ENCODE measurements at regions not wholly inside any gene's neighbourhood (a gene's known extent, or its start where the extent isn't known, plus 50 kb on each side); places are given as distances from the start of the nearest gene placed in this dataset.
"Not testable (repeated sequence)": the region's sequence is repeated elsewhere in the genome, so short reads cannot be mapped to it uniquely, and the experiment has no call there.

DNA sequence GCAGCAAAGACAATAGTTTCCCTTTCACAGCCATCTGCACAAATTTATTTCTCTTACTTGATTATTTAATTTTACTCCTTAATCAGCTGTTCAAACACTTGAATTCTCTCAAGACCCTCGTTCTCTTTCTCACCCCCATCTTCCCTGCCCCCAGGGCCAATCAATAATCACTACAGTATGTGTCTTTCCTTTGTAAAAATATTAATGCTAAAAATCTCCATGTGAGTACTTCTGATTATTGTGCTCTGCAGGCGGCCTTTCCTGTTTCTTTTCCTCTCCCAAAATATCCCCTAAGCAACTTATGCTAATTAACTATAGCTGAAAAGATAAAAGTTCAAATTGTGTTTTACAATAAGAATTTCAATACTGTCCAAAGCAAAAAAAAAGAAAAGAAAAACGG lies 617.0 kb upstream of the CBLB start:
- no peak for DNase-seq

DNA sequence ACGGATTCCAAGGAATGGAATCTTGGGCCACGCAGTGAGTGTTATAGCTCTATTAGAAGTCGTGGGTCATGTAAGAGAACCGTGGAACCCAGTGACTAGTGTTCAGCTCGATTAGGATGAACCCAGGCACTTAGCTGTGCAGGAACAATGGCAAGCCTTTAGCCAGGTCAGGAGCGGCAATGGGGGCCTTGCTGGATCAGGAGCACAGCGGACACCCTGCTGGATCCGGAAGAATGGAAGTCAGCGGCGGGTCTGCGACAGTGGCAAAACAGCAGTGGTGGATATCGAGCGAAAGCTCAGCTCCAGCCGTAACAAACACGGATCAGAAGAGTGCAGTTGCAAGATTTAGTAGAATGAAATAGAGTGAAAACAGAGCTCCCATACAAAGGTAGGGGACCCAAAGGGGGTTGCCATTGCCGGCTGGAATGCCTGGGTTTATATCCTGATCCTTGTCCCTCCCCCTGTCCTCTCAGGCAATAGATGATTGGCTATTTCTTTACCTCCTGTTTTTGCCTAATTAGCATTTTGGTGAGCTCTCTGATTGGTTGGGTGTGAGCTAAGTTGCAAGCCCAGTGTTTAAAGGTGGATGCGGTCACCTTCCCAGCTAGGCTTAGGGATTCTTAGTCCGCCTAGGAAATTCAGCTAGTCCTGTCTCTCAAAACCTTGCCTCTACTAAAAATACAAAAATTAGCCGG lies 618.3 kb upstream of the CBLB start:
- not testable (repeated sequence) for DNase-seq

DNA sequence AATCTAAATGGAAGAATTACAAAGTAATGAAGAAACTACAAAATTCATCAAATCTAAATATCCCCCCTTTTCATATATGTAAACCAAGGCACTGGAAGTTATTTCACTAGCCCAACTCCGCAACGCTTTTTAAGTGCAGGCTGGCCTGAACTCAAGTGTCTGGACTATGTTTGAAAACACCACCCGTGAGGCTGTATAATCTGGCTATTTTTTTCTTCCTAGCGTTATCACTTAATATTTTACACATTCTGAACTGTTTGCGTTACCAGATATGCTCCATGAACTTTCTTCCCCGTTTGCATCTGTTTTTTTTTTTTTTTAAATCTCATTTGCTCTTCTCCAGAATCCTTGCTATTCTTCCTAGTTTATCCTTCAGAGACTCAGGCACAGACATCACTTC lies 619.5 kb upstream of the CBLB start:
- DNase-seq = no peak

DNA sequence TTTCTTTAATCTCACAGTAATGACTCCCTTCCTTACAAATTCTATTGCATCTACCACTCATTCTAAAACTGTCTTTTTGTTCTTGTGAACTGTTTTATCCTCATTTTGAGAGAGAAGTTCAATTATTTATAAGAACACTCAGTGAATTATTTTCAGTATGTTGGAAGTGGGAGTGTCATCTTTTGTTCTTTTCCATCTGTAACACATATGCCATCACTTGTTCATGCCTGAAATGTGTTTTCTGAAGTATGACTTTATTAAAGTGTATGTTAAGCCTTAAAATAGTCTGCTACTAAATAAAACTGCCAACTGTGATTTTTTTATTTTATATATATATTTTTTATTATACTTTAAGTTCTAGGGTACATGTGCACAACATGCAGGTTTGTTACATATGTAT lies 623.0 kb upstream of the CBLB start:
- DNase-seq = no peak

DNA sequence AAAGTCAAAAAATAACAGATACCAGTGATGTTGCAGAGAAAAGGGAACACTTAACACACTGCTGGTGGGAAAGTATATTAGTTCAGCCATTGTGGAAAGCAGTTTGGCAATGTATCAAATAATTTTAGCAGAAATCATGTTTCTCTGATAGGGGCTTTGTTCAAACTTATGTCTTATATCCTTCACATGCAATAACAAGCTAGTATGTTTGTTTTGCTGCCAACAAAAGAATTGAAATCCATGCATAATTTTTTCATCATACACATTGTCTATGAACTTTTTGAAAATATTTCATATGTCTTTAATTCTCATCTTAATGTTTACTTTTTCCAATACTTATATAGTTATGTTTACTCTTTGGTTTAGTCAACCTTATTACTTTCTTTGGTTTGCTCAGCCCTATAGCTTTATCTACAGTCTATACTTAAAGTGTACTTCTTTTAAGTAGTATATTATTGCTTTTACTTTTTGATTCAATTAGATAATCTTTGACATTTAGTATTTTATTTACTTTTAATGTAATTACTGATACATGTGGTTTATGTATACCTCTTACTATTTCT lies 639.6 kb upstream of the CBLB start:
- no peak for DNase-seq

DNA sequence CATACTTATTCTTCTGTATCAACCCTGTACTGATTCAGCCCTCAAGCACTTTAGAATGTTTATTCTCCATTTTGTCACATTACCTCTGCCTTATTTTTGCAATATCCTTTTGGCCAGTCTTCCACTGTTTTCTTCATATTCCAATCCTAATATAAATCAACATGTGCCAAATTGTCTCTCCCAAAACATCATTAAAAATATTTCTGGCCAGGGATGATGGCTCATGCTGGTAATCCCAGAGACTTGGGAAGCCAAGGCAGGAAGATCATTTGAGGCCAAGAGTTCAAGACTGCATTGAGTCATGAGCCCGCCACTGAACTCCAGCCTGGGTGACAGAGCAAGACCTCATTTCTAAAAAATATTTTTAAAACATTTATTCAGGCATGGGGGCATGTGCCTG lies 641.4 kb upstream of the CBLB start:
- no peak for DNase-seq

DNA sequence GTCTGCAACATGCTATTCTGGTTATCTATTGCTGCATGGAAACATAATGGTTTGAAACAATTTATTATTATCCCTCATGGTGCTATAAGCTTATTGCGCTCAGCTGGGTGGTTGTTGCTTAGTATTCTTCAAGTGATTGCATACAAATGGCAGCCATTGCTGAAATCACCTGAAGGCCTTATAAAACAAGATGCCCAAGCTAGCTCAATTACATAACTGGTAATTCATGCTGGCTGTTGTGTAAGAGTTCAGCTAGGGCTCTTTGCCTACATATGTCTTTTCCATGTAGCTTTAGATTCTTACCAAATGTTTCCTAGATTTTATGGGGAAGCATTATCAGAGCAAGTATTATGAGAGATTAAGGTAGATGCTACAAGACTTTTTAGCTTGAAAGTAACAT lies 644.0 kb upstream of the CBLB start:
- DNase-seq = no peak

DNA sequence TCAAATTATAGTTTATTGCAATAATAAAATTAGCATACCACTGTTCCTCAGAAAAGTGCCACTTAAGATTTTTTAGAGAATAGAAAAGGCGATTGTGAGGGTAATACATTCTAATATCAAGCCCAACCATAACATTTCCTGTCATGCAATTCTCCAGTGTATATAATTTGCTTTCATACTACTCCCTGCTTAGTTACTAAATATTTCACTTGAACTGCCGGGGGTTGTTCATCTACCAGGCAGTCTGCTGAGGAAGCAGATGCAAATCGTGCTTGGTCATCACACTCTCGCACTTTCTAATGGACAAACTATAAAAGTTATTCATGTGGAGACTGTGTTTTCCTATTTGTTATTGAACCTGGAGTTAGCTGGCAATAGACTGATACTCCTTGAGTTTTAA lies 645.6 kb upstream of the CBLB start:
- no peak for DNase-seq

DNA sequence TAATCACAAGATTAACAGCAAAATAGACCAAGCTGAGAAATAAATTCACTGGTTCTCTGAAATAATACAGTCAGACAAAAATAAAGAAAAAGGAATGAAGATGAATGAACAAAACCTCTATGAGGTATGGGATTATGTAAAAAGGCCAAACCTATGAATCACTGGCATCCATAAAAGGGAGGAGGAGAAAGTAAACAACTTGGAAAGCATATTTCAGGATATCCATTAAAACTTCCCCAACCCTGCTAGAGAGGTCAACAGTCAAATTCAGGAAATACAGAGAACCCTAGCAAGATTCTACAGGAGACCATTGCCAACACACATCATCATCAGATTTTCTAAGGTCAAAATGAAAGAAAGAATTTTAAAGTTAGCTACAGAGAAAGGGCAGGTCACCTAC lies 649.7 kb upstream of the CBLB start:
- no peak for DNase-seq

DNA sequence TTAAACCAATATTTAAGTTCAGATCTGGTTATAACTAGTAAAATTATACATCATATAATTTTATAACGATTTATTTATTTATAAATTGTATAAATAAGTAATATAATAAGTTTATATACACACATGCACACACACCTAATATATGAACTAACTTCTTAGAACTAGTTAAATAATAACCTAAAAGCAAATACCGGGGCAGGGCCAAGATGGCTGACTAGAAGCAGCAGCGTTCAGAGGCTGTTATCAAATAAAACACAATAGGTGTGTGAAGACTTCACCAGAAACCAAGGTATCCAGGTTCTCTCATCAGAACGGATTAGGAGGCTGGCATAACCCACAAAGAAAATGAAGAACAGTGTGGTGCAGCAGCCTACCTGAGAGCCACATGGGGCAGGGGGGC lies 653.6 kb upstream of the CBLB start:
- DNase-seq = no peak

DNA sequence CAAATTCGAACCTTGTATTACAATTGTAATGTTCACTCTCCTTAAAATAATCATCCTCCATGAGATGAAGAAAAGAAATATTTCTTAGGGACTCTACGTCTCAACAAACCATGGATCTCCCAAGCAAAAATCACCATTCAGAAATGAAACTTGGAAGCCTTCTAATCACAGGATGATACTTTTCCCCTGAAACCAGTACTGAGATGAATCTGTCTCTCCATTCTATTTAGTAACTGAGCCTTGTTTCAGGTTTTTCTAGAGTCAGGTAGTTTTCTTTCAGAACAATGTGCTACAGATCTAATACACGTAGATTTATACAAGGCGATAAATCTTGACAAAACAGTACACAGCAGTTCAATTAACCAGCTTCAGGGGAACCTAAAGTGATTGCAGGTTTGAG lies 660.1 kb upstream of the CBLB start:
- DNase-seq = no peak

DNA sequence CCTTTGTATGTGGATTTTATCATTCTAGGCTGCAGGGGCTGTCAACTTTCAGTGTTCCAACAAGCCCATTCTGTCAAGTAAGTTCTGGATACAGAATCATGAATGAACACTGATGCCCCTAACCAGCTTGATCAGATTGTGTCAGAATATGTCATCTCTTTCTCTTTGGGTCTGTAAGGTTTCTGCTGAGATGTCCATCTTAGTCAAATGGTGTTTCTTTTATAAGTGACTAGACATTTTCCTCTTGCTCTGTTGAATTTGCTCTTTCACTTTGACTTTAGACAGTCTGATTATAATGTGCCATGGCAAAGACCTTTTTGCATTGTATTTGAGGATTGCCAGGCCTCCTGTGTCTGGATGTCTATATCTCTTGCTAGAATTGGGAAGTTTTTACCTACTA lies 660.9 kb upstream of the CBLB start:
- DNase-seq = no peak

DNA sequence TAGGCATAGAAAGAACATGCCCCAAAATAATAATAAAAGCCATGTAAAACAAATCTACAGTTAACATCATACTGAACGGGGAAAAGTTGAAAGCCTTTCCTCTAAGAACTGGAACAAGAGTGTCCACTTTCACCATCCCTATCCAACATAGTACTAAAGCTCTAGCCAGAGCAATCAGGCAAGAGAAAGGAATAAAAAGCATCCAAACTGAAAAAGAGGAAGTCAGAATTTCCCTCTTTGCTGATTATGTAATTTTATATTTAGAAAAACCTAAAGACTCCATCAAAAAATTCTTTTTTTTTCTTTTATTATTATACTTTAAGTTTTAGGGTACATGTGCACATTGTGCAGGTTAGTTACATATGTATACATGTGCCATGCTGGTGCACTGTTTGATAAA lies 661.6 kb upstream of the CBLB start:
- DNase-seq = no peak

DNA sequence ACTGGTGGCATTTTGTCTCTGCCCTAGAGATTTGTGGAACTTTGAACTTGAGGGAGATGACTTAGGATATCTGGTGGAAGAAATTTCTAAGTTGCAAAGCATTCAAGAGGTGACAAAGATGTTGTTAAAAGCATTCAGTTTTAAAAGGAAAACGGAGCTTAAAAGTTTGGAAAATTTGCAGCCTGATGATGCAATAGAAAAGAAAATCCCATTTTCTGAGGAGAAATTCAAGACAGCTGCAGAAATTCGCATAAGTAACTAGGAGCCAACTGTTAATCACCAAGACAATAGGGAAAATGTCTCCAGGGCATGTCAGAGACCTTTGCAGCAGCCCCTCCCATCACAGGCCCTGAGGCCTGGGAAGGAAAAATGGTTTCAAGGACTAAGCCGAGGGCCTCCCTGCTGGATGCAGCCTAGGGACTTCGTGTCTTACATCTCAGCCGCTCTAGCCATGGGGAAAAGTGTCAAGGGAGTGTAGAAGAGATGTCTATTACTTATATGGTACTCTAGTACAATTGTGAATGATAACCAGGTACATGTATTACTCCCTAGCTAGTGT lies 663.0 kb upstream of the CBLB start:
- not testable (repeated sequence) for DNase-seq

DNA sequence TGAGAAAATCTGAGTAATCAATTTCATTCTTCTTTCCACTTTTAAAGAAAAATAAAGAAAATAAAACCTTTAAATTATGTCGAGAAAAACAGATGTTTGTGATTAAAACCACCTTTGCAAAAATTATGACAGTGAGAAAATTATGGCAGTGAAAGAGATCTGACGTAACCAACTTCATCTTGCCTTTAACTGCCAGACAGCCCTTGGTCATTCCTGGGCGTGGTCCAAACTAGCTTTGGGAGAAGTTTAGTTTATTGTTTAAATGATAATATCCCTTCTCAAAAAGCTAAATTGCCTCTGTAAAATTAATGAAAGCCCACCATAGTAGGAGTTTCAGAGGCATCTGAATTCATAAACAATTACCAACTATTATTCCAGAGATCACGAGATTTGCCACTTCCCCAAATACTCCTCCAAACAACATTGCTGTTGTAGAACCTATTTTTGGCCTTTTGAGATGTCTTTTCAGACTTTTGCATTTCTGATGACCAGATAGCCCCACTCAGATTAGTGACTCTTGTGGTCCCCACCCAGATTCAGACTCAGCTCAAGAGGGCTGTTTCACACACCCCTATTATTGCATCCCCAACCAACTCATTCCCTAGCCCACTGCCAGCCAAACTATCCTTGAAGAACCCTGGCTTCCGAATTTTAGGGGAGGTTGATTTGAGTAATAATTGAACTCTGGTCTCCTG lies 664.4 kb upstream of the CBLB start:
- DNase-seq = no peak

DNA sequence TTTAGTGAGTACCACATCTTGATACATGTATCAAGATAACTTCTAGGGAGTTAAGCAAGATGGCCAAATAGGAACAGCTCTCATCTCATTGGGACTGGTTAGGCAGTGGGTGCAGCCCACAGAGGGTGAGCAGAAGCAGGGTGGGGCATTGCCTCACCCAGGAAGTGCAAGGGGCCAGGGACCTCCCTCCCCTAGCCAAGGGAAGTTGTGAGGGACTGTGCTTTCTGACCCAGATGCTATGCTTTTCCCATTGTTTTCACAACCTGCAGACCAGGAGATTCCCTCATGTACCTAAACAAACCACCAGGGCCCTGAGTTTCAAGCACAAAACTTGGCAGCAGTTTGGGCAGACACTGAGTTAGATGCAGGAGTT lies 665.0 kb upstream of the CBLB start:
- DNase-seq = no peak

DNA sequence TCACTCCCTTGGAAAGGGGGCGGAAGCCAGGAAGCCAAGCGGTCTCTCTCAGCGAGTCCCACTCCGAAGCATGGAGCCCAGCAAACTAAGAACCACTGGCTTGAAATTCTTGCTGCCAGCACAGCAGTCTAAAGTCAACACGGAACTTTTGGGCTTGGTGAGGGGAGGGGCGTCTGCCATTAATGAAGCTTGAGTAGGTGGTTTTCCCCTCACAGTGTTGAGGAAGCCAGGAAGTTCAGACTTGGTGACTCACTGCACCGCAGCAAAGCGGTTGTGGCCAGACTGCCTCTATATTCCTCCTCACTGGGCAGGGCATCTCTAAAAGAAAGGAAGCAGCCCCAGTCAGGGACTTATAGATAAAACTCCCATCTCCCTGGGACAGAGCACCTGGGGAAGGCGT lies 665.4 kb upstream of the CBLB start:
- peak; percentile 30 for DNase-seq

DNA sequence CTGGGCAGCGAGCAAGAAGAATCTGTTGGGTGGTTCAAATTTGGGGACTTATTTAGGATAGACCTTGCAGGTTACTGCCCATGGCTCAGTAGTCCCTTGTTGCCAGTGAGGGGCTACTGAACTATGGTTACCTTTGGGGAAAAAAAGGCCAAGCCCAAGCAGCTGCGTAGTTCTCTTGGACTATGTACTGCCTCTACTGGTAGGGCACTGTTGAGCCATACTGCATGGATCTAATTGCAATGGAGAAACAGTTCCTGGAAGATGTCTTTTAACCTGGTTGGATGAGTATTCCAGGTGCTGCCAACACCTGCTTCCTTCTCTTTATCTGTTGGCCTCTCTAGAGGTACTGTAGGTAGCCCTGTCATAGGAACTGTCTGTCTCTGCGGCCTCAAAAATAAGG lies 671.9 kb upstream of the CBLB start:
- DNase-seq = no peak

DNA sequence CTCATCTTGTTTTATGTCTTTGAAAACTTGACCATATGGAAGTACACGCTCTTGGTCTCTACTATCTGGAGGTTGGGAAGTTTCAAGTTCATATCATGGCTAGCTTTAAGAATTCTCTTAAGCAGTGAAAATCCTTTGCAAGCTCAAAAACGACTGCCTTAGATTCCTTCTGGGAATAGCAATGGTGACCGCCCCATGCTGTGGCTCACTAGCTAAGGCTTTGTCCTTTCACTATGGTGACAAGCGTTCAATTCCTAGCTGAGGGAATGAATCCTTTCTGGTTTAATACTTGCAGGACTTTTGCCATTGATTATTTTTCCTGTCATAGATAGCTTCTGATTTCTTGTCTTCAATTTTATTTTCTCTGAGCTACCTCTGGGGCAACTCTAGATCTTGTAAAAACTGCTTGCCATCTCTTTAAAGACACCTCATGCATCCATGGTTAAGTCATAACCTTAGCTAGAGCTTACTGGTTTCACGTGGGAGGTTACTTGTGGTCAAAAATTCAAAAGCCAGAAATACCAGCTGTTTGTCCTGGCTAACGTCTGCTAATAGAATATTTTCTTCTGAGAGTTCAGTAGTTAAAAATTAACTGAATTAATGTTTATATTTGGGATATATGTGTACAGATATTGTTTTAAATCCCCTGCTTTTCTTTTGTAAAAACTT lies 673.4 kb upstream of the CBLB start:
- no peak for DNase-seq

DNA sequence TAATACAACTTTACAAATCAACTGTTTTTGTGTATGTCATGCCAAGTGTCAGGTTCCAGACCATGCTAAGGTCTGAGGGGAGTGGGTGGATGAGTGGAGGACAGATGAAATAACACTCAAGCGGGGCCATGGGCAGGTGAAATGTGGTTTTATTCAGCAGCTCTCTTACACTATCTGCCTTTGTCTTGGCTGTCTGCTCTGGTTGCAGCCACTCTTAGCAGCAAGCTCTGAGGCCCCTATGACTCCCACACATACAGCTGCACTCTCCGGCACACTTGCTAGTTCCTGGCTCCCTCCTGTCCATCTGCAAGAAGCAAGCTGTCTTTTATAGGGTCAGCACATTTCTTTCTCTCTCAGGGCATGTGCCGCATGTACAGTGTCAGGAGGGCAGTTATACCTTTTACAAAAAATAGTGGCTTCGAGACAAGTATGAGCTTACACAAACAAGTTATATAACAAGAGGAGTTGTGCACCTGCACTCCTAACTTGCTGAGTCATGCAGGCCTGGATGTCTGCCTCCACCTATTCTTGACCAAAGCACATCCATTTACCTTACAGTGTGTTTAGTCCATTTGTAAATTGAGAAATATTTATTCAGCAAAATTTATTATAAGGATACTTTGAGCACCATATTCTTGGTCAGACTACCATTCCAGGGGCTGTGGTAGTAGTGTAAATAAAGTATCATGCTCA lies 683.7 kb upstream of the CBLB start:
- no peak for DNase-seq

DNA sequence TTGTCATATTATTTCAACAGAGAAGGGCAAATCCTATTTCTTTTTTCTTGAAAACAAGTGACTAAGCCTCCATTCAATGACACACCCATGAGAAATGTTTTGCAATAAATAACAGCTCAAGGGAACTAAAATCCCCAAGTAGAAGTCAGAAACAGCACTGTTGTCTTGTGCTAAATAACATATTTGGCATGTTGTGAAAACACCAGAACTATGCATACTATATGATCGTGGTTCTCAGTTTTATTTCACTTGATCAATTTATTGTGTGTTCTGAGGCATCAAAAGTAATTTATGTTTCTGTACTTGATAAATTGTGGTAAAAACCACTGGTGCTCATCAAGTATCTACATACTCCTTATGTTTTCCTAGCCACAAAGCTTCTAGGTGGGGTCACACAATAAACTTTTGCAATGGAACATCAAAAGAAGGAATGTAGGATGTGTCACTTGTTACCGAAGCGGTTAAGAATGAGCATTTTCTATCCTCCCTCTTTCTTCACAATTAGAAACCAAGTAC lies 691.7 kb upstream of the CBLB start:
- DNase-seq = no peak

DNA sequence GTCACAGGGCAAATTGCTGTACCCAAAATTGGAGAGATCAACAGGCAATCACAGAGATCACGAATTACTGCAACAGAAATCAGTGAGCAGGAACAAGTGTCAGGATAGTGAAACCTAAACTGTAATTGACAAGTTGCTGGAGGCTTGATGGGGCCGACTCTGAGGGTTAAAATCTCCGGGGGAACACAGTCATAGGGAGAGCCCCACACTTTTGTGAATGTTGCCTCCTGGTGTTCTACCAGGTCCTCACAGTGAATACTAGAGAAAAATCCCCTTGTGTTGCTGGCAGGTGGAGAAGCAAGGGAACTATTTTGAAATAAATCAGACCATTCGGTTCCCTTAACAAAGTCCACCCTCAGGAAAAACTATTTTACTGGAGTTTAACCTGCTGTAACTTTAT lies 697.5 kb upstream of the CBLB start:
- no peak for DNase-seq

DNA sequence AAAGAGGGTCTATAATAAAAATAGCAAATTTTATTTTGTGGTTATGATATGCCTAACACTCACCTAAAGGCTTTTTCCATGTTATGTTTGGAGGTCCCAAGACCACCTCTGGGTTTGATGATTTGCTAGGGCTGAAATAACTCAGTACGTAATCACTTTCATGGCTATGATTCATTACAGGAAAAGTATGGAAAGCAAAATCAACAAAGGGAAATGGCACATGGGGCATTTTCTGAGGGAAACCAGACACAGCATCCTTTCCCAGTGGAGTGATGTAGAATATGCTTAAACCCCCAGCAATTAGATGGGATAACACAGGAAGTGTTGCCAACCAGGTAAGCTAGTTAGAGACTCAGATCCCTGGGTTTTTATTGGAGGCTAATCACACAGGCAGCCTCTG lies 701.6 kb upstream of the CBLB start:
- DNase-seq = no peak
